ENCODE measurements at regions not wholly inside any gene's neighbourhood (a gene's known extent, or its start where the extent isn't known, plus 50 kb on each side); places are given as distances from the start of the nearest gene placed in this dataset.

GRCh38 chr2:88269836-88270235, 99.7 kb downstream of the THNSL2 start:
- Histone ChIP-seq H3K36me3 (ENCODE audit: insufficient read depth, low read length) (no peaks in the 10 kb centered on the region), H3K27ac (ENCODE audit: low read depth, low read length, poor library complexity, severe bottlenecking) (no peak overlapping the region), H2AFZ (ENCODE audit: low read length) (no peak overlapping the region), H3K9me3 (ENCODE audit: low read length) (no peaks in the 10 kb centered on the region), H3K9ac (ENCODE audit: low read length) (no peak overlapping the region), H3K4me1 (ENCODE audit: insufficient read depth, low read length, severe bottlenecking) (no peaks in the 10 kb centered on the region), H3F3A (ENCODE audit: insufficient read depth, low read length) (no peaks in the 10 kb centered on the region), H3K4me3 (ENCODE audit: low read depth, low read length, poor library complexity, severe bottlenecking) (no peak overlapping the region), H3K9me2 (ENCODE audit: low read depth, low read length) (no peaks in the 10 kb centered on the region), H3K79me2 (ENCODE audit: insufficient read depth, low read length) (no peaks in the 10 kb centered on the region), H3K27me3 (ENCODE audit: insufficient read depth, low read length) (peaks cover 4% of the 10 kb centered on the region; the same call in 1 of the 2 replicates), H3K4me2 (ENCODE audit: low read length) (no peak overlapping the region), H4K20me1 (ENCODE audit: insufficient read depth, low read length) (no peaks in the 10 kb centered on the region)
- TF ChIP-seq EZH2 (IDR thresholded peaks at IDR 0.05; ENCODE audit: borderline replicate concordance, low read length): no peak
- no peak for TF ChIP-seq CTCF (IDR thresholded peaks at IDR 0.05; ENCODE audit: low read length)

- Histone ChIP-seq H3K36me3 (ENCODE audit: insufficient read depth, low read length) (no peaks in the 10 kb centered on the region), H3K4me1 (ENCODE audit: insufficient read depth, low read length, severe bottlenecking) (no peaks in the 10 kb centered on the region), H3K9ac (ENCODE audit: low read length) (no peak overlapping the region), H4K20me1 (ENCODE audit: insufficient read depth, low read length) (no peaks in the 10 kb centered on the region), H3K9me3 (ENCODE audit: low read length) (no peaks in the 10 kb centered on the region), H3F3A (ENCODE audit: insufficient read depth, low read length) (no peaks in the 10 kb centered on the region), H3K4me3 (ENCODE audit: low read depth, low read length, poor library complexity, severe bottlenecking) (no peak overlapping the region), H3K27ac (ENCODE audit: low read depth, low read length, poor library complexity, severe bottlenecking) (no peak overlapping the region), H3K27me3 (ENCODE audit: insufficient read depth, low read length) (peaks cover 4% of the 10 kb centered on the region; the same call in 1 of the 2 replicates), H3K79me2 (ENCODE audit: insufficient read depth, low read length) (no peaks in the 10 kb centered on the region), H3K4me2 (ENCODE audit: low read length) (no peak overlapping the region), H3K9me2 (ENCODE audit: low read depth, low read length) (no peaks in the 10 kb centered on the region), H2AFZ (ENCODE audit: low read length) (no peak overlapping the region)
- no peak for TF ChIP-seq CTCF (IDR thresholded peaks at IDR 0.05; ENCODE audit: low read length)
- no peak for TF ChIP-seq EZH2 (IDR thresholded peaks at IDR 0.05; ENCODE audit: borderline replicate concordance, low read length)
These were observed 95.5 kb downstream of the THNSL2 start for GRCh38 chr2:88265352-88266303.

- Histone ChIP-seq H3K4me2 (ENCODE audit: low read length) (no peak overlapping the region), H3K79me2 (ENCODE audit: insufficient read depth, low read length) (no peaks in the 10 kb centered on the region), H3K36me3 (ENCODE audit: insufficient read depth, low read length) (no peaks in the 10 kb centered on the region), H4K20me1 (ENCODE audit: insufficient read depth, low read length) (no peaks in the 10 kb centered on the region), H3K27me3 (ENCODE audit: insufficient read depth, low read length) (no peaks in the 10 kb centered on the region), H3F3A (ENCODE audit: insufficient read depth, low read length) (no peaks in the 10 kb centered on the region), H3K4me1 (ENCODE audit: insufficient read depth, low read length, severe bottlenecking) (no peaks in the 10 kb centered on the region), H3K4me3 (ENCODE audit: low read depth, low read length, poor library complexity, severe bottlenecking) (no peak overlapping the region), H3K9me3 (ENCODE audit: low read length) (no peaks in the 10 kb centered on the region), H3K27ac (ENCODE audit: low read depth, low read length, poor library complexity, severe bottlenecking) (no peak overlapping the region), H3K9ac (ENCODE audit: low read length) (no peak overlapping the region), H3K9me2 (ENCODE audit: low read depth, low read length) (no peaks in the 10 kb centered on the region), H2AFZ (ENCODE audit: low read length) (no peak overlapping the region)
- TF ChIP-seq CTCF (IDR thresholded peaks at IDR 0.05; ENCODE audit: low read length): no peak
- no peak for TF ChIP-seq EZH2 (IDR thresholded peaks at IDR 0.05; ENCODE audit: borderline replicate concordance, low read length)
These were observed 93.7 kb downstream of the THNSL2 start for GRCh38 chr2:88263861-88264260.
